Activated CD4-positive, alpha-beta T cell treated with anti-CD3 and anti-CD28 coated beads, Interleukin-2, amount 50 U/mL, for 16 hours (primary cell): ENCODE measurements at regions not wholly inside any gene's neighbourhood (a gene's known extent, or its start where the extent isn't known, plus 50 kb on each side); places are given as distances from the start of the nearest gene placed in this dataset.

Source experiments
- DNase-seq: peaks from one replicate; pipeline ENCODE4 v3.0.0-alpha.2; 2020

- DNase-seq, result no peak
These were observed 696.5 kb upstream of the PTBP2 start for GRCh38 chr1:96025062-96025461.

DNA sequence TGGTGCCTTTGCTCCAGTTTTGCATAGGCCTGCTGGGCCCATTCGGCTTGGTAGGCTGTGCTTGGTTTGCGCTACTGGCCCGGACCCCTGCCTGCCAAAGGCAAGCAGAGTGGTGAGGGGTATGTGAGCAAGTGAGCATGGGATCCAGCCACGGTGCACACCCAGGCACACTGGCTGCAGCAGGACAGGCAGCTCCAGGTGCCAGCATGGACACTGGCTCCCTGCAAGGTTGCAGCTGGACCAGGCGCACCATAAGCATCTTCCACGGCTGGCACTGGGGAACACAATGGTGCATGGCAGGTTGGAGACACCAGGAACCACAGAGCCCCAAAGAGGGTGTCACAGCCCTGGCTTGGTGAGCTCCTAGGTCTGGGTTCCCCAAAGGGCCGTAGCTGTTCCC is 693.5 kb upstream of the PTBP2 start:
- DNase-seq, result no peak

DNA sequence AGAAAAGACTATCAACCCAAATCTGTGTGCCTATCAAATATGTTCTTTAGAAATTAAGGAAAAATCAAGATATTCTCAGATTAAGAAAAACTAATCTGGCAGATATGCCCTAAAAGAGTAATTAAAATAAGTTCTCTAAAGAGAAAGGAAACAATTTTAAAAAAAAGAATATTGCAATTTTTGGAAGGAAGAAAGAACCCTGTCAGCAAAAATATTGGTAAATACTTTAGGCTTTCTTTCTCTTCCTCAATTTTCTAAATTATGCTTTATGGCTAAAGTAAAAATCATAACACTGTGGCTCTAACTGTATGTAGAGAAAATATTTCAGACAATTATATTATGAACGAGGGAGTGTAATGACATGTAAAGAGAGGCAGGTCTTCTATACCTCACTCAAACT is 691.3 kb upstream of the PTBP2 start:
- no peak for DNase-seq

GRCh38 chr1:96034006-96034405 is 687.6 kb upstream of the PTBP2 start:
- no peak for DNase-seq

- no peak for DNase-seq
These were observed 684.8 kb upstream of the PTBP2 start for GRCh38 chr1:96036763-96037162.

- DNase-seq, result no peak
These were observed 682.9 kb upstream of the PTBP2 start for GRCh38 chr1:96038636-96039035.

DNA sequence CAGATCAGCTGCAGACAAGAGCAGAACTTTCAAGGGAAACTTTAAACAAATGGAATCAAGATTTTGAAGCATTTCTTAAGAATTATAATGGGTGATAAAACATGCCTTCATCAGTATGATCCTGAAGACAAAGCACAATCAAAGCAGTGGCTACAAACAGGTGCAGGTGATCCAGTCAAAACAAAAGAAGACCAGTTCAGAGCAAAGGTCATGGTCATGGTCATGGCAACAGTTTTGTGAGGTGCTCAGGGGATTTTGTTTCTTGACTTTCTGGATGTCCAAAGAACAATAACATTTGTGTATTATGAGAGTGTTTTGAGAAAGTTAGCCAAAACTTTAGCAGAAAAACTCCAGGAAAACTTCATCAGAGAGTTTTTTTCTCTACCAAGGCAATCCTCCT is 681.7 kb upstream of the PTBP2 start:
- DNase-seq, result no peak

DNA sequence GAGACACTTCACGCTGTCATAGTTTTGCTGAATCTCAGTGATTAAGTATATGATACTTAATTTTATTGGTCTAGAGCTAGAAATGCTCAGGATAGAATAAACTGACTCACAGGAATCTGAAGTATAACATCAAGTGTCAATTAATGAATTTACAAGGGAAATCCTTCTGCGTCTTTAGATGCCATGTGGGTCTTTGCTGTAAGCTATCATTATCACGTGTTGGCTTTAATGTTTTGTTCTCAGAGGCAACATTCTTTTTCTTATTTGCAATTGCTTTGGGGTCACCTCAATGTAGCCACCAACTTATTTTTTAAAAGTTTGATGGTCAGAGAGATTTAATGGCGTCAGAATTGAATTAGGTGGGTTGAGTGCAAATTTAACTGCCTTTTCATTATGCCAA is 680.1 kb upstream of the PTBP2 start:
- DNase-seq, result no peak

DNA sequence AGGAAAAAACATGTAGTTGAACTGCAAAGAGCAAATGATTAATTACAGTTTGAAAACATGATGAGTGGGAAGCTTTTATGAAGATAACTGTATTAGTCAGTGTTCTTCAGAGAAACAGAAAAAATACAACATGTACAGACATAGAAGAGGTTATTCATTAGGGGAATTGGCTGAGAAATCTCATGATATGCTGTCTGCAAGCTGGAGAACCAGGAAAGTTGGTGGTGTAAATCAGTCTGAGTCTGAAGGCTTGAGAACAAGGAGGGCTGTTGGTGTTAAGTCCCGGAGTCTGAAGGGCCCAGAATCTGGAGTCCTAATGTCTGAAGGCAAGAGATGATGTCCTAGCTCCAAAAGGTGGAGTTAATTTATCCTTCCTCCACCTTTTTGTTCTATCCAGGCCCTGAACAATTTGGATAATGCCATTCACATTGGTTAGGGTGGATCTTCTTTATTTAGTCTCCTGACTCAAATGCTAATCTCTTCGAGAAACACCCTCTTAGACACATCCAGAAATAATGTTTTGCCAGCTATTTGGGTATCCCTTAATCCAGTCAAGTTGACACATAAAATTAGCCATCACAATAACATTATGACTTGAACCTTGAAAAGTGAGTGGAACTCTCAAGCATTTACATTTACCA is 672.9 kb upstream of the PTBP2 start:
- DNase-seq, result no peak

- DNase-seq, result no peak
These were observed 671.7 kb upstream of the PTBP2 start for GRCh38 chr1:96049759-96050409.

GRCh38 chr1:96059276-96059675 is 662.3 kb upstream of the PTBP2 start:
- DNase-seq, result no peak

DNA sequence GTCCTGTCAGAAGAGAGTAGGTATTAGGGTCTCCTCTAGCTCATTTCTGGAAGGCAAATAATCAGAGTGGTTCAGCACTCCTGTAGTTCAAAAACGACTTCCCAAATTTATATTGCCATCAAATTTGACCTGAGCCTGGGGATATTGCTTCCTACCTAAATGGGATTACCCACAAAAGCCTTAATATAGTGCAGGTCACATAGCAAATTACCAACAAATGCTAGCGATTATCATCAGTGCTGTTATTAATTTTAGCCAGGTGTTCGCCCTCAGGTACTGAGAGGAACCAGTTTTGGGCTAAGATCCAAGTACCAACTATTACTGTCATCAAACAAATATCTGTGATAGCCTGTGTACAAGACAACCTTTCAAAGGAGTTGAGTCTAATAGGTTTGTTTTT is 661.8 kb upstream of the PTBP2 start:
- DNase-seq, result no peak

- DNase-seq, result no peak
These were observed 661.0 kb upstream of the PTBP2 start for GRCh38 chr1:96060621-96061020.

DNA sequence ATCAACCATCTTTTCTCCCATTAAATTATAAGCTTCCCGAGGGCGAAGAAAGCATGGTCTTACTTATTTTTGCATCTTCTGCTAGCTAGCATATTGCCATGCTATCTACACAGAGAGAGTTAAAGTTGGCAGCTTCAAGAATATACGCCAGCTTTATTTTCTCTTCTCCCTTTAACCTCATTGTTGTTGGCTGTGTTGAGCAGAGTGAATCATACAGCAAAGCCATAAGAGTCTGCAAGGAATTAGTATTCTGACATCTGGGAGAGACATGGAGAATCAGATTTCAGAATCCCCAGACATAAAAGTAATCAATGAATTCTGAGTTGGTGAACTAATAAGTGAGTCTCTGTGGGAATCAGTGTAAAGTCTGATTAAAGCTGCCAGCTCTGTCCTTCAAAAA is 649.6 kb upstream of the PTBP2 start:
- DNase-seq, result no peak

- no peak for DNase-seq
These were observed 648.5 kb upstream of the PTBP2 start for GRCh38 chr1:96073100-96073499.

DNA sequence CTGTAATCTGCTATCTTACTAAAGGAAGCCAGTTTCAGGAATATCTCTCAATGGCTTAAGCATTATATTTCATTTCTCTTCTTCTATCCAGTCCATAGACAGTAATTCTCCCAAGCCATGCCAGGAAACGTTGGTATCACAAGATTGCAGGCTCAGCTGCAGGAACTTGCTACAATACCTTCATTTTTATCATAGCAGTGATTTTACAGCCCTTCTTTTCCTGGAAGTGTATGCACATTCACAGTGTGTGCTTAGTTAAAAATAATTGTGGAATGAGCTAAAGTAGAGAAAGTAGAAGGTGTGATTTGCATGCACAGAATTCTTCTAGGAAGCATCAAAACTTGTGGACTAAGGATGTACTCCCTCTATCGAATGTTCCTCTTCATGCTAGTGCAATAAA is 647.2 kb upstream of the PTBP2 start:
- no peak for DNase-seq

DNA sequence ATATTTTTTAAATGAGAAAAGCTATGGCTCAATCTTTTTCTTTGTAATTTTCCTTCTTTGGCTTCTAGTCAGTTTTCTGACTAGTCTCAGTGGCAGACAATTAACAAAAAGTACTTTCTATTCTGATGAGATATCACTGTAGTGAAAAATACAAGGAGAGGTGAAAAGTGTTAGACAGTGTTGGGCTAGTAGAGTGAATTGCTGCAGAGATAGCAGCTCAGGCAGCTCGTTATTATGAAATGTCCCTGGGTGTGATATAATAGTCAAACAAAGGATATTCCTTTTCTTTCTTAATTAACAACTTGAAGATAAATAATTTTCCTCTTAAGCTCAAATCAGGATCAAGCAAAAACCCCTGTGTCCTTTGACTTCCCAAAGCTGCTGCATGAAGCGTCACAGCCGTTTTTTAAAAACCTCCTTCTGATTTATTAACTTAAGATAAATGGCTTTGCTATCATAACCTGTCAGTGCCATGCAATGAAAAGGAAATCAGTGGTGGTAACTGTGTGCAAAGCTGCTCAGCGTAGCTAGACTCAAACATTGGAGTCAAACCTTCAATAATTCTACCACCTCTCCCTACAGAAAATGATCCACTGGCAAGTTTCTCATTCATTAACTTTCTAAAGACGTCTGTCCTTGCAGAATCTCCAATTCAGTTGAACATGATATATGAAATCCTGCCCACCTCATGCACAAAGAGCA is 646.6 kb upstream of the PTBP2 start:
- no peak for DNase-seq

DNA sequence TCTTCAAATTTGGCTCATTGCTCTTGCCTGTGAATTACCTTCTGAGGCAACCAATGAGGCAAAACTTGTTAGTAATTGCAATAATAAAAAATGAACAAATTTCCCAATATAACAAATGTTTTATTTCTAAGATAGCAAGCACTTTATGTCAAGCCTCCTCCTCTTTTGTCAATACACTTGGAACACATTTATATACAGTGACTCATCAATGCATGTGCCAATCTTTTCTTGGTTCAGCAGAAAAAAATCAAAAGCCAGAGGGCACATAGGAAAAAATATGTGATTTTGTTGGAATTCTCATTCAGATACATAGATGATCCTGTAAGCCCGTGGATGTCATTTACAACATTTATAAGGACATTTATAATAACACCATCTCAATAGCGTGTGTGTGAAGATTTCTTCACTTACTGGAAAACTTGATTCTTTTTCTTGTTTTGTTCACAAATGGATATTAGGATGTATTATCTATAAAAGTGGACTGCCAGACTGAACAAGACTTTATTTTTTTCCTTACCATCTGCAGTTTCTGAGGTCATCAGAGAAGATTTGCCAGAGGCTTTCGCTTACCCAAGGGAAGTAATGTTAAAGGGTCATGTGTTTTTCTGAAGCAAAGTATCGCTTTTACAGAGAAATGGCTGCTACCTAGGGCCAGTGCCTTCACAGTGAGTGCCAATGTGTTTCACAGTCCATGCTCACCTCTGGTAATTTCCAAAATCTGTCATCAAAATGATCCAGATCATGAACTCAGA is 645.7 kb upstream of the PTBP2 start:
- no peak for DNase-seq

DNA sequence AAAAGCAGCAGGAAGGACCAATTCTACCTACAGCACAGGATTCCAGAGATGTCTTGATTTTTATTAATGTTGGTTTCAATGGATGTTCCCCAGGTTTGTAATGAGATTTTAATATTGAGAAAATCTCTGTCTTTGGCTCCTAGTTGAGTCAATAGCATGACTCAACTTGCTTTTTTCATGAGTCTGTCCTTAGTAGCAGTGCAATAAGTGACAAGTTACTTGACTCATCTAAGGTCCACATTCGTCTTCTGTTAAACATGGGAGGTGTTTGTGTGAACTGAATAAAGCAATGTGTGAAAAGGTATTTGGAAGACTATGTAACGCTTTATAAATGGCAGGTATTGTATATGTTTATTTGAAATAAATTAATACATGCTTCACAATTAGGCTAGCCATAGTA is 645.0 kb upstream of the PTBP2 start:
- DNase-seq, result no peak

GRCh38 chr1:96079581-96079980 is 642.0 kb upstream of the PTBP2 start:
- no peak for DNase-seq

GRCh38 chr1:96080925-96081324 is 640.7 kb upstream of the PTBP2 start:
- no peak for DNase-seq

DNA sequence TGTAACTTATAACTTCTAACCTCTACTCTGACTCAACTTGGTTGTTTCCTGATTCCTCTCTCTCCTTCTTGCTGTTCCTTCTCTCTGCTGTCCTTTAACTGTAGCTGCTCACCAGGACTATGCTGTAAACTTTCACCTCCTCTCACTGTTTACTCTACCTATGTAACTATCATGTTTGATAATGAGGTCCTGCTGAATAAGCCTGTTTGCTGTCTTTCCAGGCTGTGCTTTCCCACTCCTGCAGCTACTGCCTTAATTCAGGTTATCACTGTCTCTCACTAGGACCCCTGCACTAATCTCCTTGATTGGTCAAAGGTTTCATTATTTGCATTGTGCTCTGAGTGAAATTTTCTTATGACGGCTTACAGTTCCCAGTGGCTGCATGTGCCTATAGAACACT is 633.9 kb upstream of the PTBP2 start:
- no peak for DNase-seq

DNA sequence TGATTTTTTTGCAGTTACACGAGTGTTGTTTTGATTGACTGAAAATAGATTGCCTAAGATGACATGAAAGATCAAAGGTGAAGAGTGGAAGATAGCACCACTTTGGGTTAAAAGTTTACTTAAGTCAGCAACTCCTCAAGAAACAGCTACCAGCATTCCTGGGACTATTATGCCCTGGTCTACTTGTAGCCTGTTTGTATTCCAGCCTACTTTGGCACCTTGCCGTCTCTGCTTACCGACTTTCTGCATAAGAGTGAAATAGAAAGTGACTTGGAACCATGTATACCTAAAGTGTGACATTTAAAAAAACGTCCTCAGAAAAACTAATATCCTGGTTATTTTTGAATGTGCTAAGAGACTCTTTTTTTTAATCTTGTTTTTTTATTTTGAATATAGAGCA is 631.5 kb upstream of the PTBP2 start:
- no peak for DNase-seq
